IMR-90 (cell line): ENCODE measurements at regions not wholly inside any gene's neighbourhood (a gene's known extent, or its start where the extent isn't known, plus 50 kb on each side); places are given as distances from the start of the nearest gene placed in this dataset.

Experiments used
- ATAC-seq: fragments of 200-7000 bp; cut with Tn5 transposase; 2 replicates; pipeline ENCODE4 v1.9.1; 2020; ENCODE audit warnings: low read depth, mild to moderate bottlenecking, moderate library complexity
- BruUV-seq: library from RNA; stranded (reverse); fragments of 400-500 nt; replicated peaks from 2 replicates; lab custom pipeline; 2021; lab: Mats Ljungman, UMichigan
- CTCF ChIA-PET: fragments of 300-600 bp; formaldehyde crosslinking; extraction: SDS; loops from one replicate; lab custom pipeline; 2021; ENCODE audit warnings: antibody characterized with exemption; lab: Yijun Ruan, JAX
- POLR2A ChIA-PET: fragments of 300-600 bp; sonication (Branson Sonifier 250); formaldehyde crosslinking; loops from one replicate; lab custom pipeline; 2022; ENCODE audit warnings: antibody characterized with exemption; ENCODE audit not compliant: unreplicated experiment; lab: Charles Lee
- DNase-seq: peaks from one replicate; pipeline ENCODE4 v3.0.0; 2013
- H2AFZ ChIP-seq: replicated peaks from 2 replicates; pipeline ENCODE3; 2013; ENCODE audit warnings: low read length, mild to moderate bottlenecking; ENCODE audit not compliant: poor library complexity
- H2AK5ac ChIP-seq: 2 replicates; pipeline ENCODE4 v1.6.1; 2013; ENCODE audit warnings: low read depth, low read length, inconsistent platforms
- H2AK9ac ChIP-seq: replicated peaks from 2 replicates; pipeline ENCODE3; 2013; ENCODE audit warnings: mild to moderate bottlenecking, low read depth, low read length, moderate library complexity; ENCODE audit not compliant: poor library complexity
- H2BK120ac ChIP-seq: 2 replicates; pipeline ENCODE4 v1.6.1; 2013; ENCODE audit warnings: low read depth, low read length, inconsistent platforms
- H2BK15ac ChIP-seq: 3 replicates; pipeline ENCODE4 v1.6.1; 2013; ENCODE audit warnings: low read depth, low read length, inconsistent platforms
- H2BK20ac ChIP-seq: 2 replicates; pipeline ENCODE4 v1.6.1; 2013; ENCODE audit warnings: low read depth, mild to moderate bottlenecking, inconsistent platforms, low read length, moderate library complexity
- H2BK5ac ChIP-seq: 2 replicates; pipeline ENCODE4 v1.6.1; 2013; ENCODE audit warnings: mild to moderate bottlenecking, low read depth, low read length, inconsistent platforms; ENCODE audit not compliant: poor library complexity, severe bottlenecking
- H3K14ac ChIP-seq: replicated peaks from 2 replicates; pipeline ENCODE4 v1.6.1; 2013; ENCODE audit warnings: low read depth, low read length, inconsistent platforms
- H3K18ac ChIP-seq: 2 replicates; pipeline ENCODE4 v1.6.1; 2013; ENCODE audit warnings: low read depth, low read length, control low read depth
- H3K23ac ChIP-seq: 2 replicates; pipeline ENCODE4 v1.6.1; 2013; ENCODE audit warnings: low read depth, low read length, inconsistent platforms
- H3K27ac ChIP-seq: 2 replicates; pipeline ENCODE4 v1.5.1; 2013; ENCODE audit warnings: mild to moderate bottlenecking, control low read depth, low read length; ENCODE audit not compliant: insufficient read depth
- H3K27me3 ChIP-seq: 2 replicates; pipeline ENCODE4 v1.6.1; 2013; ENCODE audit warnings: low read length; ENCODE audit not compliant: control insufficient read depth, insufficient read depth
- H3K36me3 ChIP-seq: 2 replicates; pipeline ENCODE4 v1.6.1; 2013; ENCODE audit warnings: low read length, mixed read lengths; ENCODE audit not compliant: control insufficient read depth, insufficient read depth
- H3K4ac ChIP-seq: 2 replicates; pipeline ENCODE4 v1.6.1; 2013; ENCODE audit warnings: low read depth, low read length, inconsistent platforms
- H3K4me1 ChIP-seq: 2 replicates; pipeline ENCODE4 v1.6.1; 2013; ENCODE audit warnings: low read length, mixed read lengths; ENCODE audit not compliant: control insufficient read depth, insufficient read depth
- H3K4me2 ChIP-seq: 2 replicates; pipeline ENCODE4 v1.6.1; 2013; ENCODE audit warnings: low read depth, mild to moderate bottlenecking, control low read depth, low read length, moderate library complexity
- H3K4me3 ChIP-seq: 2 replicates; pipeline ENCODE4 v1.5.1; 2013; ENCODE audit warnings: low read depth, mild to moderate bottlenecking, control low read depth, low read length, moderate library complexity; ENCODE audit not compliant: insufficient read depth
- H3K56ac ChIP-seq: 2 replicates; pipeline ENCODE4 v1.6.1; 2013; ENCODE audit warnings: low read length, inconsistent platforms; ENCODE audit not compliant: insufficient read depth; ENCODE audit errors: extremely low read depth
- H3K79me1 ChIP-seq, 2 experiments: 2 replicates each; pipeline ENCODE4 v1.6.1; 2013; ENCODE audit warnings: low read length in 2 of 2, inconsistent platforms in 1 of 2, low read depth in 1 of 2
- H3K9ac ChIP-seq: 2 replicates; pipeline ENCODE4 v1.6.1; 2013; ENCODE audit warnings: low read depth, low read length, control low read depth
- H3K9me1 ChIP-seq: 2 replicates; pipeline ENCODE4 v1.6.1; 2013; ENCODE audit warnings: low read length, inconsistent platforms; ENCODE audit not compliant: insufficient read depth
- H3K9me3 ChIP-seq: 2 replicates; pipeline ENCODE4 v1.6.1; 2013; ENCODE audit warnings: low read length; ENCODE audit not compliant: control insufficient read depth, insufficient read depth
- H4K20me1 ChIP-seq: 2 replicates; pipeline ENCODE4 v1.6.1; 2013; ENCODE audit warnings: low read length, inconsistent platforms; ENCODE audit not compliant: insufficient read depth
- H4K5ac ChIP-seq: 2 replicates; pipeline ENCODE4 v1.6.1; 2013; ENCODE audit warnings: mild to moderate bottlenecking, low read depth, low read length, control low read depth
- H4K8ac ChIP-seq, 2 experiments: 2 replicates each; pipeline ENCODE4 v1.6.1; 2013; ENCODE audit warnings: low read depth in 2 of 2, low read length in 2 of 2, control low read depth in 1 of 2, inconsistent platforms in 1 of 2
- H4K91ac ChIP-seq: 2 replicates; pipeline ENCODE4 v1.6.1; 2013; ENCODE audit warnings: low read depth, low read length, inconsistent platforms; ENCODE audit not compliant: insufficient read depth
- BHLHE40 ChIP-seq: fragments of 150-350 bp; IDR thresholded peaks from 2 replicates; pipeline ENCODE4 v1.6.1; 2016; ENCODE audit warnings: mild to moderate bottlenecking, low read depth, low read length
- CEBPB ChIP-seq: IDR thresholded peaks from 2 replicates; pipeline ENCODE4 v1.6.1; 2012; ENCODE audit warnings: low read depth, low read length, improper control_type of control experiment
- CHD1 ChIP-seq: IDR thresholded peaks from 2 replicates; pipeline ENCODE4 v1.6.1; 2012; ENCODE audit warnings: low read depth, low read length, improper control_type of control experiment
- CTCF ChIP-seq: conservative IDR thresholded peaks from 2 replicates; pipeline ENCODE4 v1.5.1; 2012; ENCODE audit warnings: mild to moderate bottlenecking, low read depth, low read length, improper control_type of control experiment
- ELK1 ChIP-seq: fragments of 150-350 bp; IDR thresholded peaks from 2 replicates; pipeline ENCODE4 v1.6.1; 2016; ENCODE audit warnings: low read depth, mild to moderate bottlenecking, low read length, moderate library complexity, borderline replicate concordance
- FOS ChIP-seq: fragments of 150-350 bp; IDR thresholded peaks from 2 replicates; pipeline ENCODE4 v1.6.1; 2016; ENCODE audit warnings: low read depth, low read length
- MAFK ChIP-seq: IDR thresholded peaks from 2 replicates; pipeline ENCODE4 v1.6.1; 2012; ENCODE audit warnings: low read depth, low read length, improper control_type of control experiment
- MAZ ChIP-seq: IDR thresholded peaks from 2 replicates; pipeline ENCODE4 v1.6.1; 2012; ENCODE audit warnings: low read depth, mild to moderate bottlenecking, low read length, improper control_type of control experiment, moderate library complexity, borderline replicate concordance
- MXI1 ChIP-seq: IDR thresholded peaks from 2 replicates; pipeline ENCODE4 v1.6.1; 2012; ENCODE audit warnings: low read depth, mild to moderate bottlenecking, low read length, moderate library complexity, borderline replicate concordance
- NFE2L2 ChIP-seq: fragments of 150-350 bp; IDR thresholded peaks from 2 replicates; pipeline ENCODE4 v1.6.1; 2016; ENCODE audit warnings: low read depth, mild to moderate bottlenecking, low read length
- POLR2A ChIP-seq: IDR thresholded peaks from 2 replicates; pipeline ENCODE4 v1.6.1; 2012; ENCODE audit warnings: mild to moderate bottlenecking, low read depth, low read length
- RAD21 ChIP-seq: IDR thresholded peaks from 2 replicates; pipeline ENCODE4 v1.6.1; 2012; ENCODE audit warnings: low read length, improper control_type of control experiment
- RCOR1 ChIP-seq: IDR thresholded peaks from 2 replicates; pipeline ENCODE4 v1.6.1; 2012; ENCODE audit warnings: mild to moderate bottlenecking, low read length, improper control_type of control experiment; ENCODE audit not compliant: insufficient replicate concordance
- RFX5 ChIP-seq: IDR thresholded peaks from 2 replicates; pipeline ENCODE4 v1.8.0; 2012; ENCODE audit warnings: low read depth, mild to moderate bottlenecking, low read length, moderate library complexity
- SMC3 ChIP-seq: fragments of 150-350 bp; IDR thresholded peaks from 2 replicates; pipeline ENCODE4 v1.6.1; 2016; ENCODE audit warnings: low read depth, mild to moderate bottlenecking, antibody characterized with exemption, low read length, moderate library complexity
- USF2 ChIP-seq: fragments of 150-350 bp; IDR thresholded peaks from 2 replicates; pipeline ENCODE4 v1.6.1; 2017; ENCODE audit warnings: mild to moderate bottlenecking, antibody characterized with exemption, low read length, low read depth
- WGBS, 2 experiments: methylation state at CpG; one replicate each; pipeline versions ENCODE4 v1.1.5 to v1.1.7; 2013; ENCODE audit warnings: missing lambda C conversion rate in 2 of 2; ENCODE audit not compliant: insufficient read length in 1 of 2; ENCODE audit errors: extremely low coverage in 2 of 2; 5-methylcytosine and 5-hydroxymethylcytosine counted together
- dilution Hi-C: fragments of 300-500 bp; cut with HindIII; formaldehyde crosslinking; loops from one replicate; pipeline ENCODE4 v1.14.3; 2018; ENCODE audit warnings: low sequenced_read_pairs; ENCODE audit not compliant: unreplicated experiment
- in situ Hi-C: fragments of 300-500 bp; cut with MboI; formaldehyde crosslinking; loops from 3 replicates; pipeline ENCODE4 v1.14.3; 2019; ENCODE audit warnings: low sequenced_read_pairs, inconsistent platforms, mixed read lengths
- intact Hi-C: fragments of 100-400 bp; cut with micrococcal nuclease; formaldehyde crosslinking; loops from 2 replicates; pipeline ENCODE4 v1.10.0; 2022

GRCh38 chr2:161059388-161059787, 100.8 kb upstream of the TANK start:
- no peak for ATAC-seq
- Histone ChIP-seq H2BK15ac (no peak overlapping the region), H4K5ac (no peak overlapping the region), H3K23ac (no peak overlapping the region), H3K36me3 (no peaks in the 10 kb centered on the region), H2AK5ac (no peak overlapping the region), H3K27ac (no peak overlapping the region), H3K79me1 (no peaks in the 10 kb centered on the region), H3K4me1 (peaks cover 6% of the 10 kb centered on the region), H2BK5ac (no peak overlapping the region), H4K91ac (no peak overlapping the region), H3K4me2 (no peak overlapping the region), H4K8ac (no peak overlapping the region), H3K14ac (no peak overlapping the region), H3K18ac (no peak overlapping the region), H3K27me3 (peaks cover 4% of the 10 kb centered on the region), H4K20me1 (no peaks in the 10 kb centered on the region), H3K56ac (no peak overlapping the region), H3K4ac (no peak overlapping the region), H3K4me3 (no peak overlapping the region), H2AFZ (no peak overlapping the region), H2AK9ac (no peak overlapping the region), H2BK20ac (no peak overlapping the region), H3K9ac (no peak overlapping the region), H3K9me3 (peaks cover 4% of the 10 kb centered on the region), H2BK120ac (no peak overlapping the region), H3K9me1 (no peaks in the 10 kb centered on the region)
- TF ChIP-seq RAD21 (no peak), RFX5 (no peak), USF2 (no peak), MAFK (no peak), NFE2L2 (no peak), MXI1 (no peak), BHLHE40 (no peak), MAZ (no peak), CHD1 (no peak), RCOR1 (no peak), FOS (no peak), SMC3 (no peak), CEBPB (no peak), POLR2A (no peak), CTCF (no peak), ELK1 (no peak)
- no TSS peak for BruUV-seq
- dilution Hi-C loops: no loop called here
- intact Hi-C loops: no loop called here
- CTCF ChIA-PET: no interaction called here
- no peak for DNase-seq
- WGBS, 2 experiments: 80% methylated on average over 1 of the region's 1 CpG; no CpG with 5 or more reads in 1 of the 2 experiments
- POLR2A ChIA-PET: interaction anchor here (0.6 kb wide), 1 partner anchor 570 kb away, joined by 3 read pairs; no protein-coding TSS in a partner anchor
- in situ Hi-C loops: no loop called here
